ENCODE measurements at regions not wholly inside any gene's neighbourhood (a gene's known extent, or its start where the extent isn't known, plus 50 kb on each side); places are given as distances from the start of the nearest gene placed in this dataset.

DNA sequence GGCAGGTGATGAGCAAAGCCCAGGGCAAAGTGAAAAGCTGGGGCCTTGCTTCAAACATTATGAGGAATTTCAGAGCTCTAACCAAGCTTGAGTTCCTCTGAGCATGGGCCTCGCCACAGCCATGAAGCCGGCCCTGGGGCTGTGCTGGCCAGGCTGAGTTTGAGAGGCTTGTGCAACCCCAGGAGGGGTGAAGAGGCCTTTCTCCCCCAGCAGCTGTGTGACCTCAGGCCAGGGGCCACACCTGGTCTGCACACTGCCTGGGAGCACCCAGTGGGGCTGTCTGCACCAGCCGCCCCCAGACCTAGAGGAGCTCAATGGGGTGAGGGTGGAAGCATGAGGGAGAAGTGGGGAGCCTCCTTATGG, 204.9 kb upstream of the C14orf180 start:
- TF ChIP-seq EZH2 (IDR thresholded peaks at IDR 0.05; ENCODE audit: low read length): no peak
- TF ChIP-seq, protein P1, sequence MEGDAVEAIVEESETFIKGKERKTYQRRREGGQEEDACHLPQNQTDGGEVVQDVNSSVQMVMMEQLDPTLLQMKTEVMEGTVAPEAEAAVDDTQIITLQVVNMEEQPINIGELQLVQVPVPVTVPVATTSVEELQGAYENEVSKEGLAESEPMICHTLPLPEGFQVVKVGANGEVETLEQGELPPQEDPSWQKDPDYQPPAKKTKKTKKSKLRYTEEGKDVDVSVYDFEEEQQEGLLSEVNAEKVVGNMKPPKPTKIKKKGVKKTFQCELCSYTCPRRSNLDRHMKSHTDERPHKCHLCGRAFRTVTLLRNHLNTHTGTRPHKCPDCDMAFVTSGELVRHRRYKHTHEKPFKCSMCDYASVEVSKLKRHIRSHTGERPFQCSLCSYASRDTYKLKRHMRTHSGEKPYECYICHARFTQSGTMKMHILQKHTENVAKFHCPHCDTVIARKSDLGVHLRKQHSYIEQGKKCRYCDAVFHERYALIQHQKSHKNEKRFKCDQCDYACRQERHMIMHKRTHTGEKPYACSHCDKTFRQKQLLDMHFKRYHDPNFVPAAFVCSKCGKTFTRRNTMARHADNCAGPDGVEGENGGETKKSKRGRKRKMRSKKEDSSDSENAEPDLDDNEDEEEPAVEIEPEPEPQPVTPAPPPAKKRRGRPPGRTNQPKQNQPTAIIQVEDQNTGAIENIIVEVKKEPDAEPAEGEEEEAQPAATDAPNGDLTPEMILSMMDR (optimal IDR thresholded peaks at IDR 0.05 in 1 of 3, IDR thresholded peaks at IDR 0.05 in 1 of 3, conservative IDR thresholded peaks at IDR 0.05 in 1 of 3; ENCODE audit: extremely low read depth in 1 of 3, insufficient read depth in 2 of 3, low read length in 3 of 3): no peak
